CD4-positive, alpha-beta T cell (primary cell): ENCODE measurements at regions not wholly inside any gene's neighbourhood (a gene's known extent, or its start where the extent isn't known, plus 50 kb on each side); places are given as distances from the start of the nearest gene placed in this dataset.

Source experiments
- ATAC-seq: fragments of 200-7000 bp; cut with Tn5 transposase; one replicate; pipeline ENCODE4 v1.10.0; 2022; ENCODE audit warnings: mild to moderate bottlenecking; ENCODE audit not compliant: poor library complexity
- CTCF ChIA-PET: fragments of 350-600 bp; sonication (Branson Sonifier 250); formaldehyde crosslinking; loops from one replicate; lab custom pipeline; 2021; ENCODE audit warnings: antibody characterized with exemption, inconsistent platforms; lab: Charles Lee
- POLR2A ChIA-PET: fragments of 350-600 bp; sonication (Branson Sonifier 250); formaldehyde crosslinking; loops from one replicate; lab custom pipeline; 2021; ENCODE audit warnings: antibody characterized with exemption, inconsistent platforms; lab: Charles Lee
- DNase-seq, 14 experiments: peaks; one replicate each; pipeline ENCODE4 v3.0.0-alpha.2; 2013 to 2020; ENCODE audit warnings: mixed read lengths in 2 of 14
- H3K27ac ChIP-seq, 2 donors: one replicate each; pipeline versions ENCODE4 v1.5.1 to v1.7.0; 2013; ENCODE audit warnings: low read length in 2 of 2, low read depth in 1 of 2, mild to moderate bottlenecking in 1 of 2
- H3K27me3 ChIP-seq, 2 experiments: 1 replicate in 1 of 2; 2 replicates in 1 of 2; pipeline versions ENCODE4 v1.6.1 to v1.7.0; 2013; ENCODE audit warnings: low read length in 2 of 2, control low read depth in 1 of 2, mild to moderate bottlenecking in 1 of 2, moderate library complexity in 1 of 2; ENCODE audit not compliant: insufficient read depth in 2 of 2, control insufficient read depth in 1 of 2
- H3K36me3 ChIP-seq: one replicate; pipeline ENCODE4 v1.6.1; 2013; ENCODE audit warnings: low read length, control low read depth; ENCODE audit not compliant: insufficient read depth
- H3K4me1 ChIP-seq: one replicate; pipeline ENCODE4 v1.6.1; 2013; ENCODE audit warnings: low read length, control low read depth; ENCODE audit not compliant: insufficient read depth
- H3K4me3 ChIP-seq: one replicate; pipeline ENCODE4 v1.5.1; 2013; ENCODE audit warnings: mild to moderate bottlenecking, low read length, moderate library complexity
- H3K9me3 ChIP-seq, 2 experiments: 1 replicate in 1 of 2; 2 replicates in 1 of 2; pipeline versions ENCODE4 v1.6.1 to v1.7.0; 2013; ENCODE audit warnings: low read length in 2 of 2, mild to moderate bottlenecking in 2 of 2, control low read depth in 1 of 2, moderate library complexity in 1 of 2; ENCODE audit not compliant: control insufficient read depth in 1 of 2, insufficient read depth in 1 of 2
- H3K27ac Mint-ChIP-seq: one replicate; pipeline ENCODE4 v1.8.0; 2020; ENCODE audit warnings: mixed read lengths
- H3K27me3 Mint-ChIP-seq: one replicate; pipeline ENCODE4 v1.8.0; 2021; ENCODE audit warnings: mixed read lengths
- H3K36me3 Mint-ChIP-seq: one replicate; pipeline ENCODE4 v1.8.0; 2021; ENCODE audit warnings: low read depth, mixed read lengths
- H3K4me1 Mint-ChIP-seq: one replicate; pipeline ENCODE4 v1.8.0; 2021; ENCODE audit warnings: low read depth, mixed read lengths
- H3K4me3 Mint-ChIP-seq: one replicate; pipeline ENCODE4 v1.8.0; 2020; ENCODE audit warnings: mild to moderate bottlenecking, mixed read lengths
- H3K9me3 Mint-ChIP-seq: one replicate; pipeline ENCODE4 v1.8.0; 2020; ENCODE audit warnings: mixed read lengths
- intact Hi-C, 2 experiments: fragments of 100-400 bp; cut with DNase I in 1 of 2; cut with micrococcal nuclease in 1 of 2; formaldehyde crosslinking; loops; one replicate each; pipeline versions ENCODE4 v1.15.1 to v1.9.0; 2023 to 2025; cut with DNase I, micrococcal nuclease
- TF ChIP-seq, protein P1 (sequence below): fragments of 200-600 bp; IDR thresholded peaks from one replicate; pipeline ENCODE4 v1.8.0; 2022; ENCODE audit warnings: antibody characterized with exemption, mild to moderate bottlenecking

DNA sequence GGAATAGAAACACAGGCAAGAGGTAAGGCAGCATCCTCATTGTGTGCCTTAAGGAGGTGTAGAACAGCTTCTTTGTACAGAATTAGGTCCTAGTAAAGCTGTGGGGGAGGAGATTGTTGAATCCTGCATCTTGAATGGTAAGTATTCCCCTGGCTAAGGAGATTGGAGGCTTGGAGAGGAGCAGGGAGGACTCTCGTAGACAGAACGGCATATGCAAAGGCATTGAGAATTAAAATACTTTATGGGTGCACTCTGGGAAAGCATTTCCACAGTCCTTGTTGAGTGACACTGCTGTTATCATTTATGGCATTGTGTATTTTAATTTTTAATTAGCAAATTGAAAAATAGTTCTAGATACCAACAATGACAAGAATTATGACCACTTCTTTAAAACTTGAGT lies 66.5 kb upstream of the GPR149 start:
- Histone ChIP-seq H3K36me3 (no peaks in the 10 kb centered on the region), H3K4me1 (no peaks in the 10 kb centered on the region), H3K9me3 (no peaks in the 10 kb centered on the region), H3K27me3 (no peaks in the 10 kb centered on the region), H3K4me3 (no peak overlapping the region), H3K27ac (no peak overlapping the region)
- ChIA-PET CTCF (no interaction called here), POLR2A (no interaction called here)
- TF ChIP-seq, protein P1, sequence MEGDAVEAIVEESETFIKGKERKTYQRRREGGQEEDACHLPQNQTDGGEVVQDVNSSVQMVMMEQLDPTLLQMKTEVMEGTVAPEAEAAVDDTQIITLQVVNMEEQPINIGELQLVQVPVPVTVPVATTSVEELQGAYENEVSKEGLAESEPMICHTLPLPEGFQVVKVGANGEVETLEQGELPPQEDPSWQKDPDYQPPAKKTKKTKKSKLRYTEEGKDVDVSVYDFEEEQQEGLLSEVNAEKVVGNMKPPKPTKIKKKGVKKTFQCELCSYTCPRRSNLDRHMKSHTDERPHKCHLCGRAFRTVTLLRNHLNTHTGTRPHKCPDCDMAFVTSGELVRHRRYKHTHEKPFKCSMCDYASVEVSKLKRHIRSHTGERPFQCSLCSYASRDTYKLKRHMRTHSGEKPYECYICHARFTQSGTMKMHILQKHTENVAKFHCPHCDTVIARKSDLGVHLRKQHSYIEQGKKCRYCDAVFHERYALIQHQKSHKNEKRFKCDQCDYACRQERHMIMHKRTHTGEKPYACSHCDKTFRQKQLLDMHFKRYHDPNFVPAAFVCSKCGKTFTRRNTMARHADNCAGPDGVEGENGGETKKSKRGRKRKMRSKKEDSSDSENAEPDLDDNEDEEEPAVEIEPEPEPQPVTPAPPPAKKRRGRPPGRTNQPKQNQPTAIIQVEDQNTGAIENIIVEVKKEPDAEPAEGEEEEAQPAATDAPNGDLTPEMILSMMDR = no peak
- intact Hi-C loops = no loop called here
- ATAC-seq (no peak), DNase-seq (no peak)
- no peak overlapping the region for H3K27ac Mint-ChIP-seq
- H3K27me3 Mint-ChIP-seq = no peaks in the 10 kb centered on the region
- H3K9me3 Mint-ChIP-seq = no peaks in the 10 kb centered on the region
- no peaks in the 10 kb centered on the region for H3K36me3 Mint-ChIP-seq
- no peaks in the 10 kb centered on the region for H3K4me1 Mint-ChIP-seq
- no peak overlapping the region for H3K4me3 Mint-ChIP-seq

DNA sequence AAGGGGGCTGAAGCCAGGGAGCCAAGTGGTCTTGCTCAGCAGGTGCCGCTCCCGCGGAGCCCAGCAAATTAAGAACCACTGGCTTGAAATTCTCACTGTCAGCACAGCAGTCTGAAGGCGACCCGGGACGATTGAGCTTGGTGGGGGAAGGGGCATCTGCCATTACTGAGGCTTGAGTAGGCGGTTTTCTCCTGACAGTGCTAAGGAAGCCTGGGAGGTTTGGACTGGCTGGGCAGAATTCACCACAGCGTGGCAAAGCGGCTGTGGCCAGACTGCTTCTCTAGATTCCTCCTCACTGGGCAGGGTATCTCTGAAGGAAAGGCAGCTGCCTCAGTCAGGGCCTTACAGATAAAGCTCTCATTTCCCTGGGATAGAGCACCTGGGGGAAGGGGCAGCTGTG lies 57.0 kb upstream of the GPR149 start:
- Mint-ChIP-seq H3K4me3 (no peak overlapping the region), H3K4me1 (no peaks in the 10 kb centered on the region), H3K36me3 (no peaks in the 10 kb centered on the region), H3K27ac (no peak overlapping the region), H3K27me3 (no peaks in the 10 kb centered on the region), H3K9me3 (no peaks in the 10 kb centered on the region)
- ChIA-PET POLR2A (no interaction called here), CTCF (no interaction called here)
- DNase-seq = no peak
- Histone ChIP-seq H3K27ac (no peak overlapping the region), H3K36me3 (no peaks in the 10 kb centered on the region), H3K27me3 (no peaks in the 10 kb centered on the region), H3K4me1 (no peaks in the 10 kb centered on the region), H3K9me3 (peaks cover 0 to 8% of the 10 kb centered on the region in 2 experiments), H3K4me3 (no peak overlapping the region)
- intact Hi-C loops = no loop called here
- TF ChIP-seq, protein P1 = no peak
- ATAC-seq = no peak

DNA sequence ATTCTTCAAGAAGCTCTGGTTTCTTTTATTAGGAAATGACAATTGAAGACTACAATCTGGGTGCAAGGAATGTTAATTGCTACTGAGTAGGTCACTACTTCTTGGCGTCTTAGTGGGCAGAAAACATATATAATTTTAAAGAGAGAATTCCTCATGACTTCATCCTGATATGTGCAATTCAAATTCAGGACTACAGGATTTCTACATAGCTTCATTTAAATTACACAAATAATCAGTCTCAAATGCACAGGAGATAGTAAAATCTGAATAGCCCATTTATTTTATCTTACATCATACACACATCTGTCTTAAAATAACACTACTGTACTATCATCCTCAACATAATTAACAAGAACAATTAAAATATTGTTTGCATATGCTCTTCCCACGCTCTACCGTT lies 52.5 kb upstream of the GPR149 start:
- ATAC-seq (no peak), DNase-seq (no peak)
- ChIA-PET CTCF (no interaction called here), POLR2A (no interaction called here)
- no peaks in the 10 kb centered on the region for H3K4me1 Mint-ChIP-seq
- Histone ChIP-seq H3K27ac (no peak overlapping the region), H3K4me3 (no peak overlapping the region), H3K27me3 (no peaks in the 10 kb centered on the region), H3K36me3 (no peaks in the 10 kb centered on the region), H3K4me1 (no peaks in the 10 kb centered on the region), H3K9me3 (peaks cover 0 to 11% of the 10 kb centered on the region in 2 experiments)
- no peak overlapping the region for H3K27ac Mint-ChIP-seq
- intact Hi-C loops = no loop called here
- H3K36me3 Mint-ChIP-seq = no peaks in the 10 kb centered on the region
- H3K4me3 Mint-ChIP-seq = no peak overlapping the region
- H3K9me3 Mint-ChIP-seq = no peaks in the 10 kb centered on the region
- TF ChIP-seq, protein P1 = no peak
- no peaks in the 10 kb centered on the region for H3K27me3 Mint-ChIP-seq
